Fibroblast of lung (primary cell): ENCODE measurements at regions not wholly inside any gene's neighbourhood (a gene's known extent, or its start where the extent isn't known, plus 50 kb on each side); places are given as distances from the start of the nearest gene placed in this dataset.

Source experiments
- DNase-seq, 2 donors: peaks; one replicate each; pipeline versions ENCODE4 v3.0.0 to v3.0.0-alpha.2; 2010; ENCODE audit warnings: low read depth in 2 of 2
- H2AFZ ChIP-seq: 2 replicates; pipeline ENCODE4 v1.5.1; 2012; ENCODE audit warnings: low read length, control low read depth, inconsistent platforms
- H3K27ac ChIP-seq: 2 replicates; pipeline ENCODE4 v1.5.1; 2011; ENCODE audit warnings: low read length, control low read depth; ENCODE audit not compliant: insufficient read depth
- H3K27me3 ChIP-seq: 2 replicates; pipeline ENCODE4 v1.5.1; 2011; ENCODE audit warnings: mild to moderate bottlenecking, low read length; ENCODE audit not compliant: control insufficient read depth, insufficient read depth
- H3K36me3 ChIP-seq: 2 replicates; pipeline ENCODE4 v1.5.1; 2011; ENCODE audit warnings: low read length; ENCODE audit not compliant: control insufficient read depth, insufficient read depth
- H3K4me1 ChIP-seq: 2 replicates; pipeline ENCODE4 v1.5.1; 2011; ENCODE audit warnings: low read length; ENCODE audit not compliant: control insufficient read depth, insufficient read depth; ENCODE audit errors: extremely low read depth
- H3K4me2 ChIP-seq: 2 replicates; pipeline ENCODE4 v1.5.1; 2011; ENCODE audit warnings: low read length, control low read depth; ENCODE audit not compliant: insufficient read depth; ENCODE audit errors: extremely low read depth
- H3K4me3 ChIP-seq, 4 experiments: fragments of 200-600 bp in 1 of 4; sonication (generic) in 1 of 4; replicated peaks in 1 of 4; 2 replicates each; pipeline ENCODE4 v1.5.1; 2011 to 2016; ENCODE audit warnings: low read length in 4 of 4, low read depth in 3 of 4, mild to moderate bottlenecking in 3 of 4, control low read depth in 2 of 4, inconsistent platforms in 1 of 4, mixed read lengths in 1 of 4; ENCODE audit not compliant: insufficient read depth in 1 of 4; ENCODE audit errors: control extremely low read depth in 1 of 4
- H3K79me2 ChIP-seq: 2 replicates; pipeline ENCODE4 v1.5.1; 2012; ENCODE audit warnings: mild to moderate bottlenecking, low read length, inconsistent platforms; ENCODE audit not compliant: control insufficient read depth, insufficient read depth
- H3K9ac ChIP-seq: 2 replicates; pipeline ENCODE4 v1.5.1; 2011; ENCODE audit warnings: mild to moderate bottlenecking, low read length, control low read depth; ENCODE audit not compliant: insufficient read depth
- H3K9me3 ChIP-seq: 2 replicates; pipeline ENCODE4 v1.5.1; 2012; ENCODE audit warnings: low read depth, low read length; ENCODE audit not compliant: control insufficient read depth, insufficient read depth
- H4K20me1 ChIP-seq: 2 replicates; pipeline ENCODE4 v1.5.1; 2011; ENCODE audit warnings: low read length; ENCODE audit not compliant: control insufficient read depth, insufficient read depth; ENCODE audit errors: extremely low read depth
- EZH2 ChIP-seq: IDR thresholded peaks from 2 replicates; pipeline ENCODE4 v1.5.1; 2012; ENCODE audit warnings: low read length, control low read depth, mild to moderate bottlenecking; ENCODE audit errors: missing control alignments
- TF ChIP-seq, protein P1 (sequence below), 2 donors: IDR thresholded peaks in 1 of 2; conservative IDR thresholded peaks in 1 of 2; 1 replicate in 1 of 2; 2 replicates in 1 of 2; pipeline ENCODE4 v1.5.1; 2011 to 2012; ENCODE audit warnings: low read length in 2 of 2, control low read depth in 1 of 2, inconsistent platforms in 1 of 2, low read depth in 1 of 2, mild to moderate bottlenecking in 1 of 2

DNA sequence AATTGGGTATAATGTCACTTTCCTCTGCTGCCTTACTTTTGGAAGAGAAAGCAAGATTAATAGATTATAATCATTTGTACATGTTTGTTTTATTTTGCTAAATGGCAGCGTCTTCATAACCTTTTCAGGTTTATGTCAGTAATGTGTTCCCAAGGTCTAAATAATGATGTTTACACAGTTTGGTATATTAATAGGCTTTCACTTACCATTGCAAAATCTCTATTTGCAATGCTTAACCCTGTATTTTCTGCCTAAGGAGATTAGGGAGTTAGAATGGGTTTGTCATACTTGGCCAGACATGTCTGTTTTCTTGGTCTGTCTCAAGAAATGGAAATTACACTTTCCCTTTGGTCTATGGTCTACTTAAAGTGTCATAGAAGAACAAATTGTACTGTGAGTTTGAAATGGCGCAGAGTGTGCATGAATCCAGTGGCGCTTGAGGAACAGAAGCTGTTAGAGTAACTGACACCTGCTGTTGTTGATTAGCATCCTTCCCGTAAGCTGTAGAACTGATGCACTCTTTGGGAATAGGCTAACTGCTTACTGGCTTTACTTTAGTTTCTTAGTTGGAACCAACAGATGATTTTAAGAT, 261.1 kb downstream of the SAMD5 start:
- no peak for DNase-seq
- no peak overlapping the region for H3K27ac ChIP-seq
- no peaks in the 10 kb centered on the region for H3K79me2 ChIP-seq
- no peak overlapping the region for H3K9ac ChIP-seq
- H3K36me3 ChIP-seq: no peaks in the 10 kb centered on the region
- no peaks in the 10 kb centered on the region for H3K27me3 ChIP-seq
- TF ChIP-seq, protein P1, sequence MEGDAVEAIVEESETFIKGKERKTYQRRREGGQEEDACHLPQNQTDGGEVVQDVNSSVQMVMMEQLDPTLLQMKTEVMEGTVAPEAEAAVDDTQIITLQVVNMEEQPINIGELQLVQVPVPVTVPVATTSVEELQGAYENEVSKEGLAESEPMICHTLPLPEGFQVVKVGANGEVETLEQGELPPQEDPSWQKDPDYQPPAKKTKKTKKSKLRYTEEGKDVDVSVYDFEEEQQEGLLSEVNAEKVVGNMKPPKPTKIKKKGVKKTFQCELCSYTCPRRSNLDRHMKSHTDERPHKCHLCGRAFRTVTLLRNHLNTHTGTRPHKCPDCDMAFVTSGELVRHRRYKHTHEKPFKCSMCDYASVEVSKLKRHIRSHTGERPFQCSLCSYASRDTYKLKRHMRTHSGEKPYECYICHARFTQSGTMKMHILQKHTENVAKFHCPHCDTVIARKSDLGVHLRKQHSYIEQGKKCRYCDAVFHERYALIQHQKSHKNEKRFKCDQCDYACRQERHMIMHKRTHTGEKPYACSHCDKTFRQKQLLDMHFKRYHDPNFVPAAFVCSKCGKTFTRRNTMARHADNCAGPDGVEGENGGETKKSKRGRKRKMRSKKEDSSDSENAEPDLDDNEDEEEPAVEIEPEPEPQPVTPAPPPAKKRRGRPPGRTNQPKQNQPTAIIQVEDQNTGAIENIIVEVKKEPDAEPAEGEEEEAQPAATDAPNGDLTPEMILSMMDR (conservative IDR thresholded peaks at IDR 0.05 in 1 of 2, IDR thresholded peaks at IDR 0.05 in 1 of 2; ENCODE audit: low read depth in 1 of 2, low read length in 2 of 2): no peak
- no peak for TF ChIP-seq EZH2
- no peak overlapping the region for H3K4me2 ChIP-seq
- H3K4me1 ChIP-seq: no peaks in the 10 kb centered on the region
- H4K20me1 ChIP-seq: no peaks in the 10 kb centered on the region
- H2AFZ ChIP-seq: no peak overlapping the region
- H3K4me3 ChIP-seq: no peak overlapping the region
- H3K9me3 ChIP-seq: no peaks in the 10 kb centered on the region

DNA sequence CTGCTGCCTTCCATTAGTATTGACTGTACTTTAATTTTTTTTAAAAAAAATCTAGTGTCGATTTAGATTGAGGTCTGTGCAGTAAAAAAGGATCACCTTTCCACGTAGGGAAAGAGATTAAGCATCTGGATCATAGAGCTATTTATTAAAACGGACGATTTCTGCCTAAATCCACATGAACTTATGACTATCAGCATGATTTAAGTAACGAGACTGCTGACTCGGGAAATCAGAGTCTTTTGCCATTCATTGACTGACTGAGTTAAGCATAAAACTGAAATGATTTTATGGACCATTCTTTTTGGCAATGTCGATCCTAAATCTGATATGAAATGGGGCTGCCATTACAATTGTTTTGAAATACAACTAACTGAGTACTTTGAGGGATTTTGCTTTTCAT, 261.7 kb downstream of the SAMD5 start:
- TF ChIP-seq, protein P1 (conservative IDR thresholded peaks at IDR 0.05 in 1 of 2, IDR thresholded peaks at IDR 0.05 in 1 of 2; ENCODE audit: low read depth in 1 of 2, low read length in 2 of 2): no peak
- TF ChIP-seq EZH2: no peak
- no peaks in the 10 kb centered on the region for H3K27me3 ChIP-seq

DNA sequence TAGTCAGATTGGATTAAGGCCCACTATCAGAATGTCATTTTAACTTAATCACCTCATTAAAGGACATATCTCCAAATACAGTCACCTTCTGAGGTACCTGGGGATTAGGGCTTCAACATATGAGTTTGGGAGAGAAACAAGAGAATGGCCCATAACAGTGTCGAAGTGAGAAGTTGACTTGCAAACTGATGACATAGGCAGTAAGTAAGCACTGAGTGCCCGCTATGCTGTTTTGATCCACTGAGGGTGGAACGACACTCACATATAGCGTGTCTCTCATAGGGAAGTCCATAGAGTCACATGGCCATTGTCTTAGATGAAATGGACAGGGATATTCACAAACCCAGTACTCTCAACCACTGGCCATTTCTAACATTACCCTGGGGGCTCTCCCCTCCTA, 264.2 kb downstream of the SAMD5 start:
- Histone ChIP-seq H3K27ac (no peak overlapping the region), H3K4me1 (no peaks in the 10 kb centered on the region), H4K20me1 (no peaks in the 10 kb centered on the region), H3K9ac (no peak overlapping the region), H3K79me2 (no peaks in the 10 kb centered on the region), H3K27me3 (no peaks in the 10 kb centered on the region), H2AFZ (no peak overlapping the region), H3K4me2 (no peak overlapping the region), H3K9me3 (no peaks in the 10 kb centered on the region), H3K4me3 (no peak overlapping the region), H3K36me3 (no peaks in the 10 kb centered on the region)
- no peak for TF ChIP-seq EZH2
- TF ChIP-seq, protein P1 (conservative IDR thresholded peaks at IDR 0.05 in 1 of 2, IDR thresholded peaks at IDR 0.05 in 1 of 2; ENCODE audit: low read depth in 1 of 2, low read length in 2 of 2): no peak
- no peak for DNase-seq

More for the DNA sequence above, 261.7 kb downstream of the SAMD5 start:
- no peaks in the 10 kb centered on the region for H3K9me3 ChIP-seq
- no peak overlapping the region for H3K4me2 ChIP-seq
- no peak overlapping the region for H2AFZ ChIP-seq
- H3K4me1 ChIP-seq: no peaks in the 10 kb centered on the region
- no peak overlapping the region for H3K9ac ChIP-seq
- DNase-seq: no peak
- no peaks in the 10 kb centered on the region for H3K36me3 ChIP-seq
- H3K27ac ChIP-seq: no peak overlapping the region
- H3K4me3 ChIP-seq: no peak overlapping the region
- H3K79me2 ChIP-seq: no peaks in the 10 kb centered on the region
- H4K20me1 ChIP-seq: no peaks in the 10 kb centered on the region
